ENCODE measurements at regions not wholly inside any gene's neighbourhood (a gene's known extent, or its start where the extent isn't known, plus 50 kb on each side); places are given as distances from the start of the nearest gene placed in this dataset.

GRCh38 chr5:74255692-74256392 is 384.7 kb downstream of the ENC1 start:
- TF ChIP-seq CTCF (IDR thresholded peaks at IDR 0.05) (no peak), POLR2AphosphoS5 (IDR thresholded peaks at IDR 0.05) (no peak)
